Gastroesophageal sphincter (tissue), 3 donors: ENCODE measurements at regions not wholly inside any gene's neighbourhood (a gene's known extent, or its start where the extent isn't known, plus 50 kb on each side); places are given as distances from the start of the nearest gene placed in this dataset.

Source experiments
- CTCF ChIP-seq, 4 experiments: fragments of 200-600 bp in 2 of 4; fragments of 450-650 bp in 2 of 4; sonication (generic) in 1 of 4; IDR thresholded peaks; one replicate each; pipeline ENCODE4 v1.5.1; 2017 to 2019; ENCODE audit warnings: antibody characterized with exemption in 4 of 4, mild to moderate bottlenecking in 2 of 4, moderate library complexity in 2 of 4
- POLR2A ChIP-seq, 2 donors: fragments of 450-650 bp; IDR thresholded peaks; one replicate each; pipeline ENCODE4 v1.6.1; 2017; ENCODE audit warnings: antibody characterized with exemption in 2 of 2, mild to moderate bottlenecking in 2 of 2, moderate library complexity in 1 of 2

DNA sequence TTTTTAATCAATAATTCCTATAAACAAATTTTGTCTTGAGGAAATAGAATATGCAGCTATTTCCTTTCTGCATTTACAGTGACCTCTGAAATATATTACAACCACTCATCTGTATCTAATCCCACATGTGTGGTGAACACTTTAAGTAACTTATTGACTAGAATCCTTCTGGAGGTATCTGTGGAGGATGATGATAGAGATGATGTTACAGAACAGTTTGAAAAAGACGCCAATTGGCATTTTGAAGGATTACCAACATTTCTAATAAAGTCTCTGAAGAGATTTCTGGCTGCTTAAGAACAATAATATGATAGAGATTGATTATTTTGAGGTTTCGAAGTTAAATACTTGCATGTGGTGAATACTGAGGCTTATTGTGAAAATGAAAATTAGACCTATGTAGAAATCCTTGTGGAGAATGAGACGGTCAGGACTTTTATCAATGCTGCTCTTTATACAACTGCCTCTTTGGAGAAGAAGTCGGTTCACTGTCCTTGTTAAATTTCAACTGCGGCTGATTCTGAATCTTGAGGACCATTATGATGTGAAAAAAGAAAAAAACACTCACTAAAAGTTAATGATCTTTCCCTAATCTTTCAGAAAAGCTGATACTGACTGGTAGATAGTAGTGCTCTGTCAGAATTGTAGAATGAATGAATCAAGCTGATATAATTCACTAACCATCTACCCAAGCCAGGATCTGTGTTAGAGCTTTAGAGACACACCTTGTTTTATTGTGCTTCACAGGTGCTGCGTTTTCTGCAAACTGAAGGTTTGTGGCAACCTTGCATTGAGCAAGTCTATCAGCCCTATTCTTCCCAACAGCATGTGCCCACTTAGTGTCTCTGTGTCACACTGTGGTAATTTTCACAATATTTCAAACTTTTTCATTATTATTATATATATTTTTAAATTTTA lies 204.7 kb downstream of the SPRY1 start:
- TF ChIP-seq CTCF (IDR thresholded peaks at IDR 0.05) (no peak), POLR2A (IDR thresholded peaks at IDR 0.05) (no peak)
